ENCODE measurements at regions not wholly inside any gene's neighbourhood (a gene's known extent, or its start where the extent isn't known, plus 50 kb on each side); places are given as distances from the start of the nearest gene placed in this dataset.

DNA sequence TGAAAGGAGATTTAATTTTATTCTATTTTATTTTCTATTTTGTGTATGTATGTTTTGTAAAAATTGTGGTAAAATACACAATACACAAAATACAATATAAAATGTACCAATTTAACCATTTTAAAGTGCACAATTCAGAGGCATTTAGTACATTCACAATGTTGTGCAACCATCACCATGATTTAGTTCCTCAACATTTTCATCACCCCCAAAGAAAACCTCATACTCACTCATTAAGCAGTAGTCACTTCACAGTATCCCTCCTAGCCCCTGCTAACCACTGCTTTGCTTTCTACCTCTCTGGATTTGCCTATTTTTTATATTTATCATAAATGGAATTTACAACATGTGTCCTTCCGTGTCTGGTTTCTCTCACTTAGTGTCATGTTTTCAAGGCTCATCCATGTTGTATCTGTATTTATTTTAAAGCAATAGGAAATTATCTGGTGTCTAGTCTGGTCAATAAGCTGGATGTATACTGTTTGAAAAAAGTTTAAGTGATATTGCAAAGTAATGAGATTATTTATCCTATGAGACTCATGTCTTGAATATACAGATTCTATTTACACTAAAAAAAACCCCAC, 77.9 kb upstream of the GLS start:
- TF ChIP-seq, protein P1, sequence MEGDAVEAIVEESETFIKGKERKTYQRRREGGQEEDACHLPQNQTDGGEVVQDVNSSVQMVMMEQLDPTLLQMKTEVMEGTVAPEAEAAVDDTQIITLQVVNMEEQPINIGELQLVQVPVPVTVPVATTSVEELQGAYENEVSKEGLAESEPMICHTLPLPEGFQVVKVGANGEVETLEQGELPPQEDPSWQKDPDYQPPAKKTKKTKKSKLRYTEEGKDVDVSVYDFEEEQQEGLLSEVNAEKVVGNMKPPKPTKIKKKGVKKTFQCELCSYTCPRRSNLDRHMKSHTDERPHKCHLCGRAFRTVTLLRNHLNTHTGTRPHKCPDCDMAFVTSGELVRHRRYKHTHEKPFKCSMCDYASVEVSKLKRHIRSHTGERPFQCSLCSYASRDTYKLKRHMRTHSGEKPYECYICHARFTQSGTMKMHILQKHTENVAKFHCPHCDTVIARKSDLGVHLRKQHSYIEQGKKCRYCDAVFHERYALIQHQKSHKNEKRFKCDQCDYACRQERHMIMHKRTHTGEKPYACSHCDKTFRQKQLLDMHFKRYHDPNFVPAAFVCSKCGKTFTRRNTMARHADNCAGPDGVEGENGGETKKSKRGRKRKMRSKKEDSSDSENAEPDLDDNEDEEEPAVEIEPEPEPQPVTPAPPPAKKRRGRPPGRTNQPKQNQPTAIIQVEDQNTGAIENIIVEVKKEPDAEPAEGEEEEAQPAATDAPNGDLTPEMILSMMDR (conservative IDR thresholded peaks at IDR 0.05) = no peak
- TF ChIP-seq ZFX (IDR thresholded peaks at IDR 0.05) = no peak

DNA sequence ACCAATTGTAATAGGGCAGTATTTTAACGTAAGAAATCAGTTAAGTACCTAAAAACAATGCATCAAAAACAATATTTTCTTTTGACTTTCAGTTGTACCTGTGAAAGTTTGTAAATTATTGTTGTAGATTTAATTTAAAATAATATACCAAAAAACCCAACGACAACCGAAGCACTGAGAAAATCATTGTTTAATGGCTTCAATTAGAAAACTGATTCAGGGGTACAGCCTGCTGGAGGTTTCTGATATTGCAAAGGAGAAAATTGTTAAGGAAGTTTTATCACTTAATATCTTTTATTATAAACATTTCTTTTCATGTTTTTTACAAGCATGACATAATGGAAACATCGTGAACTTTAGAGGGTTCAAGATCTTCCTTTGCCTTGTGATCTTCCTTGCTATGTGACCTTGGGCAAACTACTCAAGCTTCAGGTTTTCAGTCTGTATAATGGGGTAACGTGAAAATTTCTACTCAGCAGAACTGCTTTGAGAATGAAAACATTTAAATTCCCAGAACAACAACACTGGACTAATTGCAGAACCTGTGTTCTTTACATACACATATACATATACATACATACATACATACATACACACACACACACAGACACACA, 76.3 kb upstream of the GLS start:
- H3K27ac ChIP-seq = no peak overlapping the region
- TF ChIP-seq, protein P1 (conservative IDR thresholded peaks at IDR 0.05) = peak; percentile 67
- no peak for TF ChIP-seq ZFX (IDR thresholded peaks at IDR 0.05)

More for the DNA sequence above, 77.9 kb upstream of the GLS start:
- H3K27ac ChIP-seq = no peak overlapping the region

DNA sequence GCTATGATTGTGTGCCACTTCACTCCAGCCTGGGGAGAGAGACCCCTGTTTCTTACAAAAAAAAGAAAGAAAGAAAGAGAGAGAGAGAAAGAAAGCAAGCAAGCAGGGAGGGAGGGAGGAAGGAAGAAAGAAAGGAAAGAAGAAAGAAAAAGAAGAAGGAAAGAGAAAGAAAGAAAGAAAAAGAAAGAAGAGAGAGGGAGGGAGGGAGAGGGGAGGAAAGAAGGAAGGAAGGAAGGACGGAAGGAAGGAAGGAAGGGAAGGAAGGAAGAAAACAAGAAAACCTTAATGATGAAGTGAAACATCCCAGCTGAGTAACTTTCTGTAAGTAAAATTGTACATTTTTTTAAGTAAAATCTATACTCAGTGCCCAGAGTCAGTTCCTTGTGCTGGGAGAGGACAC, 75.5 kb upstream of the GLS start:
- no peak for TF ChIP-seq ZFX (IDR thresholded peaks at IDR 0.05)
- TF ChIP-seq, protein P1 (conservative IDR thresholded peaks at IDR 0.05) = no peak
- H3K27ac ChIP-seq = no peak overlapping the region

DNA sequence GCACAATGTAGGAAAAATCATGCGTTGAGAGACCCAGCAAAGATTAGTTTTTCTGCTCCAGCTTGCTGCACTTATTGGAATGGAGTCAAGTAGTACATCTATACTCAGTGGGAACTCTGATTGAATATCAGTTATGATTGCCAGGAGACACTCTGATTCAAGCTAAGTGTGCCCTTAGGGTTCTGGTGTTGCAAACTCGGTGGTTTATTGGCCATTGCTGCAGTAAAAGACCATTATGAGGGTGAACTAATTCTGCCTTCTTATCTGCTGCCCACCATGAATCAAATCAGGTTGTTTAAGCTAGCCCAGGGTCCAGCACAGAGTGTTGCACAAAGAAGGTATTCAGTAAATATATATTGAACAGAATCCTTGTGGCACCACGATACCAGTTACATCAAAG, 74.8 kb upstream of the GLS start:
- TF ChIP-seq, protein P1 (conservative IDR thresholded peaks at IDR 0.05) = no peak
- no peak for TF ChIP-seq ZFX (IDR thresholded peaks at IDR 0.05)
- H3K27ac ChIP-seq = no peak overlapping the region

DNA sequence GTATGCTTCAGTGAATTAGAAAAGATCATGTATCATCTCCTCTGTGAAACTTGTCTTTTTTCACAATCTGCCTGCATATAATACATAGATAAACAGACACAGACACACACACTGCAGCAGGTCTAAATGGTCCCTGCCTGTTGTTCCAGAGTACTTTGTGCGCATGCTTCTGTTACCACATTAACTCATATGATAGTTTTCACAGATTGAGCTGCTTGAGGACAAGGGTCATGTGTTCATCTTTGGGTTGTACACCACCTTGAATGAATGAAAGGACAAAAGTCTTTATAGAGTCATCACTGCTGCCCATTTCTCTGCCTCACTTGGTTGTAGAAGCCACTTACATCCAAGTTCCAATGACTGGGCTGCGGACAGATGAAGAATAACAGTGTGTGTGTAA, 72.7 kb upstream of the GLS start:
- TF ChIP-seq ZFX (IDR thresholded peaks at IDR 0.05) = no peak
- TF ChIP-seq, protein P1 (conservative IDR thresholded peaks at IDR 0.05) = no peak
- no peak overlapping the region for H3K27ac ChIP-seq

DNA sequence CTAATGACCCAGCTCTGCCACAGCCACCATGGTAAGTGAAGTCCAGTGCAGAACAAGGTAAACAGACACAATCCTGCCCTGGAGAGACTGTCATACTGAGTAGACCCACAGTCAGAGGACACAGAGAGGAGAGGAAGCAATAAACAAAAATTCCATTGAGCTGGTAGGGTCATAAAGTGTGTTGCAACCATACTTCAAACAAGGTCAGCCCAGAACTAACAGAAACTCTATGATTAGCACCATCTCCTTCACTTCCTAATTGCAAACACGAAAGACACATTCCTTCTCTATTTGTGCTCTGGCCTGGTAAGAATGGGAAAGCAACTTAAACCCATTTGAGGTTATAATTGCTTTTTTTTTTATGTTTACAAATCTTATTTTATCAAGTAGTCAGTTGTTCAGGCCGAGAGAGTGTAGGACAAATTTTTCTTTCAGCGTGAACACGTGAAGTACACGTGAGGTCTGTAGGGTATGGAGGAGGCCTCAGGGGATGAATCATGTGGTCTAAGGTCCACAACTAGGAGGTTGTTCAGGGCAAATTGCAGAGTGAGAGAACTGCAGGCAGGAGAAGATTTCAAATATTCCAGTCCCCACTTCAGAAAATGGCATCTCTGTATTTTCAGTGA, 71.4 kb upstream of the GLS start:
- TF ChIP-seq, protein P1 (conservative IDR thresholded peaks at IDR 0.05) = no peak
- no peak for TF ChIP-seq ZFX (IDR thresholded peaks at IDR 0.05)
- no peak overlapping the region for H3K27ac ChIP-seq

DNA sequence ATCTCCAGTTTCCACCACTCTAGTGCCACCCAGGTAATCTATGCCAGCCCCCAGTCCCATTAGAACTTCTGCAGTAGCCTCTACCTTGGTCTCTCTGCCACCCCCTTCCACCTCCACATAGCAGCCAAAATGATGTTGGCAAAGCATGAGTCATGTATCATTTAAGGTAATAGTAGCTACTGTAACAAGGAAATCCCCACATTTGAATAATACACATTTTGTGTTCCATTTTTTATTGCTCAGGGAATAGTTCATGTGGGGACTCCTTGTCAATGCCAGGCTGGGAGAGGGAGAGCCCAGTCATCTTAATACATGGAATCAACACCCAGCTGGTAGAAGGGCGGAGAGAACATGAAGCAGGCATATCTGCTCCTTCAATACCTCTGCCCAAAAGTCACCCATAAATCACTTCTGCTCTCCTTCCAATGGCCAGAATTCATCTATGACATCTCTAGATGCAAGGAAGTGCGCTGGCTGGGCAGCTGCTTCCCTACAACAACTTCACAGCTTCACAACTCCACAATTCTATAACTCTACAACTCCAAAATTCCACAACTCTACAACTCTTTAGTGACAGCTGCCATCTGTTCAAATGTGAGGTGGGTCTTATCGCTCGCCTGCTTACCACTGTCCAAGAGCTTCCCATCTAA, 70.6 kb upstream of the GLS start:
- H3K27ac ChIP-seq = no peak overlapping the region
- TF ChIP-seq ZFX (IDR thresholded peaks at IDR 0.05) = no peak
- TF ChIP-seq, protein P1 (conservative IDR thresholded peaks at IDR 0.05) = no peak
